A549 (cell line): ENCODE measurements at regions not wholly inside any gene's neighbourhood (a gene's known extent, or its start where the extent isn't known, plus 50 kb on each side); places are given as distances from the start of the nearest gene placed in this dataset.

Experiments used
- ATAC-seq, 2 experiments: fragments of 200-7000 bp in 1 of 2; fragments of >200 bp in 1 of 2; cut with Nextera tagmentation in 1 of 2; cut with Tn5 transposase in 1 of 2; 3 replicates each; pipeline versions ENCODE4 v1.8.0 to v1.9.1; 2018 to 2020; ENCODE audit warnings: mild to moderate bottlenecking in 1 of 2, moderate library complexity in 1 of 2
- CTCF ChIA-PET: fragments of 300-600 bp; sonication (Branson Sonifier 250); formaldehyde crosslinking; extraction: SDS; loops from one replicate; lab custom pipeline; 2021; ENCODE audit warnings: antibody characterized with exemption, inconsistent platforms; lab: Yijun Ruan, JAX
- POLR2A ChIA-PET: fragments of 350-600 bp; formaldehyde crosslinking; extraction: SDS; loops from one replicate; lab custom pipeline; 2021; ENCODE audit warnings: antibody characterized with exemption, inconsistent platforms; lab: Yijun Ruan, JAX
- DNase-seq, 2 experiments: peaks; one replicate each; pipeline versions ENCODE4 v3.0.0 to v3.0.0-alpha.2; 2011 to 2016; ENCODE audit warnings: low read depth in 1 of 2, low spot score in 1 of 2
- FAIRE-seq: peaks from 2 replicates; lab custom pipeline; 2011; peaks lifted over from hg19 to GRCh38; lab: Jason Lieb, UNC
- H3K27ac ChIP-seq, 2 experiments: fragments of >200 bp; sonication (Bioruptor Twin); formaldehyde crosslinking; 3 replicates each; pipeline ENCODE4 v1.5.1; 2016 to 2017
- H3K4me1 ChIP-seq: fragments of >200 bp; sonication (Bioruptor Twin); formaldehyde crosslinking; 3 replicates; pipeline ENCODE4 v1.6.1; 2016
- H3K4me2 ChIP-seq: fragments of >200 bp; sonication (Bioruptor Twin); formaldehyde crosslinking; 3 replicates; pipeline ENCODE4 v1.6.1; 2016
- H3K4me3 ChIP-seq: fragments of >200 bp; sonication (Bioruptor Twin); formaldehyde crosslinking; 3 replicates; pipeline ENCODE4 v1.5.1; 2016
- H3K9me3 ChIP-seq: fragments of >200 bp; sonication (Bioruptor Twin); formaldehyde crosslinking; 3 replicates; pipeline ENCODE4 v1.6.1; 2016
- BHLHE40 ChIP-seq: IDR thresholded peaks from 2 replicates; pipeline ENCODE4 v1.6.1; 2012; ENCODE audit warnings: low read depth, low read length, inconsistent platforms
- CBX2 ChIP-seq: fragments of 200-600 bp; sonication (generic); IDR thresholded peaks from 2 replicates; pipeline ENCODE4 v1.6.1; 2016; ENCODE audit warnings: low read depth, mild to moderate bottlenecking, borderline replicate concordance
- CBX8 ChIP-seq: fragments of 200-600 bp; sonication (generic); IDR thresholded peaks from 2 replicates; pipeline ENCODE4 v1.6.1; 2016
- CEBPB ChIP-seq, 2 experiments: fragments of >200 bp in 1 of 2; sonication (Bioruptor Twin) in 1 of 2; formaldehyde crosslinking in 1 of 2; IDR thresholded peaks; 2 replicates each; pipeline ENCODE4 v1.6.1; 2012 to 2016
- ELK1 ChIP-seq: fragments of 150-350 bp; IDR thresholded peaks from 2 replicates; pipeline ENCODE4 v1.6.1; 2014; ENCODE audit warnings: low read depth, mild to moderate bottlenecking, low read length
- EP300 ChIP-seq, 2 experiments: fragments of >200 bp; sonication (Bioruptor Twin); formaldehyde crosslinking; IDR thresholded peaks; 2 replicates in 1 of 2; 3 replicates in 1 of 2; pipeline ENCODE4 v1.6.1; 2016 to 2017
- ESRRA ChIP-seq: fragments of 150-350 bp; IDR thresholded peaks from 2 replicates; pipeline ENCODE4 v1.6.1; 2014; ENCODE audit warnings: mild to moderate bottlenecking, low read length, borderline replicate concordance
- FOSB ChIP-seq: fragments of 250-450 bp; sonication (Bioruptor Pico); IDR thresholded peaks from 2 replicates; pipeline ENCODE4 v1.5.0; 2020; ENCODE audit warnings: mild to moderate bottlenecking, moderate library complexity
- HOXB13 ChIP-seq: fragments of 250-450 bp; sonication (Bioruptor Pico); IDR thresholded peaks from 2 replicates; pipeline ENCODE4 v1.5.0; 2020; ENCODE audit warnings: low read depth, mild to moderate bottlenecking, moderate library complexity
- JUN ChIP-seq, 2 experiments: fragments of >200 bp; sonication (Bioruptor Twin); formaldehyde crosslinking; IDR thresholded peaks; 2 replicates in 1 of 2; 3 replicates in 1 of 2; pipeline ENCODE4 v1.6.1; 2016 to 2017
- KDM5A ChIP-seq: fragments of 200-600 bp; sonication (generic); IDR thresholded peaks from 2 replicates; pipeline ENCODE4 v1.6.1; 2016; ENCODE audit warnings: antibody characterized with exemption, mild to moderate bottlenecking
- MAFK ChIP-seq: fragments of 450-650 bp; IDR thresholded peaks from 2 replicates; pipeline ENCODE4 v1.6.1; 2014; ENCODE audit not compliant: partially characterized antibody
- NPAS2 ChIP-seq: fragments of 250-450 bp; sonication (Bioruptor Pico); IDR thresholded peaks from 2 replicates; pipeline ENCODE4 v1.8.0; 2022; ENCODE audit warnings: mild to moderate bottlenecking, moderate library complexity, borderline replicate concordance
- POLR2AphosphoS2 ChIP-seq: conservative IDR thresholded peaks from 2 replicates; pipeline ENCODE4 v1.6.1; 2012; ENCODE audit warnings: low read length, improper control_type of control experiment, inconsistent platforms
- REST ChIP-seq: fragments of 200-600 bp; sonication (generic); IDR thresholded peaks from 2 replicates; pipeline ENCODE4 v1.6.1; 2016; ENCODE audit warnings: antibody characterized with exemption, mild to moderate bottlenecking, moderate library complexity
- RNF2 ChIP-seq: fragments of 200-600 bp; sonication (generic); IDR thresholded peaks from 2 replicates; pipeline ENCODE4 v1.6.1; 2016; ENCODE audit warnings: low read depth, mild to moderate bottlenecking, antibody characterized with exemption, moderate library complexity, borderline replicate concordance
- SMC3 ChIP-seq: fragments of >200 bp; sonication (Bioruptor Twin); formaldehyde crosslinking; IDR thresholded peaks from 3 replicates; pipeline ENCODE4 v1.6.1; 2018; ENCODE audit warnings: inconsistent platforms
- SREBF2 ChIP-seq: fragments of 450-650 bp; IDR thresholded peaks from 2 replicates; pipeline ENCODE4 v1.6.1; 2014; ENCODE audit warnings: mild to moderate bottlenecking, moderate library complexity
- TFCP2L1 ChIP-seq: fragments of 250-450 bp; sonication (Bioruptor Pico); IDR thresholded peaks from 2 replicates; pipeline ENCODE4 v1.5.0; 2021; ENCODE audit warnings: mild to moderate bottlenecking
- TP53 ChIP-seq: fragments of 250-450 bp; sonication (Bioruptor Pico); IDR thresholded peaks from 2 replicates; pipeline ENCODE4 v1.5.0; 2021; ENCODE audit warnings: mild to moderate bottlenecking, moderate library complexity
- ZNF302 ChIP-seq: fragments of 250-450 bp; sonication (Bioruptor Pico); IDR thresholded peaks from 2 replicates; pipeline ENCODE4 v1.9.0; 2021; ENCODE audit warnings: inconsistent platforms, mild to moderate bottlenecking, moderate library complexity
- ZSCAN20 ChIP-seq: fragments of 250-450 bp; sonication (Bioruptor Pico); IDR thresholded peaks from 2 replicates; pipeline ENCODE4 v1.8.0; 2022; ENCODE audit warnings: mild to moderate bottlenecking, moderate library complexity
- WGBS: methylation state at CpG from one replicate; pipeline ENCODE4 v1.1.6; 2017; ENCODE audit errors: missing lambda C conversion rate; 5-methylcytosine and 5-hydroxymethylcytosine counted together
- TF ChIP-seq, protein P1 (sequence below): fragments of 250-450 bp; sonication (Bioruptor Pico); IDR thresholded peaks from 2 replicates; pipeline ENCODE4 v1.5.0; 2021; ENCODE audit warnings: mild to moderate bottlenecking, moderate library complexity, borderline replicate concordance
- TF ChIP-seq, protein P2 (sequence below): IDR thresholded peaks from 2 replicates; pipeline ENCODE4 v1.6.1; 2012; ENCODE audit warnings: low read depth, borderline replicate concordance
- TF ChIP-seq, protein P3 (sequence below): IDR thresholded peaks from 2 replicates; pipeline ENCODE4 v1.6.1; 2012
- TF ChIP-seq, protein P4 (sequence below): fragments of >200 bp; sonication (Bioruptor Twin); formaldehyde crosslinking; IDR thresholded peaks from 3 replicates; pipeline ENCODE4 v1.6.1; 2016

DNA sequence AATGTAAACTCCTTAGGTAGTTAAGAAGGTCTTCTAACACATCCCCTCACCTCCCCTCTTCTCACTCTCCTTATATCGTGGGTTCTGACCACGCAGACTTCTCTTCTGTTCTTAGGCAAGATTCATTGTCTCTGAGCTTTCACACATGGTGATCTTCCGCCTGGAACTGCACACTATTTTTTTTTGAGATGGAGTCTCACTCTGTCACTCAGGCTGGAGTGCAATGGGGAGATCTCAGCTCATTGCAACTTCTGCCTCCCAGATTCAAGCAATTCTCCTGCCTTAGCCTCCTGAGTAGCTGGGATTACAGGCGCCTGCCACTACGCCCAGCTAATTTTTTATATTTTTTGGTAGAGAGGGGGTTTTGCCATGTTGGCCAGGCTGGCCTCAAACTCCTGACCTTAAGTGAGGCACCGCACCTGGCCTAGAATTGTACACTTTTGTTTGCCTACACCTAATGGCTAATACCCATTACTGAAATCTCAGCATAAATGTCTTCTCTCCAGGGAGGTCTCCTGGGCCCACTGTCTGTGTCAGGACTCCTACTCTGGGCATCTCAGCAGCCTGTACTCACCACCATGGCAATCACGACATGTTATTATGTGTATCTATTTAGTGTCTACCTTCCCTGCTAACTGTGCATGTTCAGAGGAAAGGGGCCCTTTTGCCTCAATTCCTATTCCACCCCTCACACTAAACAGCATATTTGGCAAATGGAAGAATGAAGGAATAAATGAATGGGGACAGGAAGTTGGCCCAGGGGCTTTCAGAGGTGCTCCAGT is 646.3 kb upstream of the DPP6 start:
- ChIA-PET POLR2A (no interaction called here), CTCF (no interaction called here)
- Histone ChIP-seq H3K4me2 (no peak overlapping the region), H3K4me1 (no peaks in the 10 kb centered on the region), H3K9me3 (no peaks in the 10 kb centered on the region), H3K4me3 (no peak overlapping the region), H3K27ac (no peak overlapping the region)
- DNase-seq (no peak), ATAC-seq (no peak), FAIRE-seq (no peak)
- 5% methylated on average over 7 of the region's 7 CpGs for WGBS
- no peak for TF ChIP-seq SREBF2
- TF ChIP-seq, protein P1, sequence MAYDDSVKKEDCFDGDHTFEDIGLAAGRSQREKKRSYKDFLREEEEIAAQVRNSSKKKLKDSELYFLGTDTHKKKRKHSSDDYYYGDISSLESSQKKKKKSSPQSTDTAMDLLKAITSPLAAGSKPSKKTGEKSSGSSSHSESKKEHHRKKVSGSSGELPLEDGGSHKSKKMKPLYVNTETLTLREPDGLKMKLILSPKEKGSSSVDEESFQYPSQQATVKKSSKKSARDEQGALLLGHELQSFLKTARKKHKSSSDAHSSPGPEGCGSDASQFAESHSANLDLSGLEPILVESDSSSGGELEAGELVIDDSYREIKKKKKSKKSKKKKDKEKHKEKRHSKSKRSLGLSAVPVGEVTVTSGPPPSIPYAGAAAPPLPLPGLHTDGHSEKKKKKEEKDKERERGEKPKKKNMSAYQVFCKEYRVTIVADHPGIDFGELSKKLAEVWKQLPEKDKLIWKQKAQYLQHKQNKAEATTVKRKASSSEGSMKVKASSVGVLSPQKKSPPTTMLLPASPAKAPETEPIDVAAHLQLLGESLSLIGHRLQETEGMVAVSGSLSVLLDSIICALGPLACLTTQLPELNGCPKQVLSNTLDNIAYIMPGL: no peak
- TF ChIP-seq SMC3: no peak
- no peak for TF ChIP-seq EP300 (IDR thresholded peaks at IDR 0.05)
- no peak for TF ChIP-seq ZSCAN20 (CRISPR knock-in tag)
- no peak for TF ChIP-seq KDM5A
- no peak for TF ChIP-seq REST
- TF ChIP-seq TP53 (CRISPR knock-in tag): no peak
- no peak for TF ChIP-seq JUN (IDR thresholded peaks at IDR 0.05)
- no peak for TF ChIP-seq HOXB13
- TF ChIP-seq, protein P2, sequence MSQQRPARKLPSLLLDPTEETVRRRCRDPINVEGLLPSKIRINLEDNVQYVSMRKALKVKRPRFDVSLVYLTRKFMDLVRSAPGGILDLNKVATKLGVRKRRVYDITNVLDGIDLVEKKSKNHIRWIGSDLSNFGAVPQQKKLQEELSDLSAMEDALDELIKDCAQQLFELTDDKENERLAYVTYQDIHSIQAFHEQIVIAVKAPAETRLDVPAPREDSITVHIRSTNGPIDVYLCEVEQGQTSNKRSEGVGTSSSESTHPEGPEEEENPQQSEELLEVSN: no peak
- TF ChIP-seq ELK1: no peak
- TF ChIP-seq CBX8: no peak
- TF ChIP-seq TFCP2L1 (CRISPR knock-in tag): no peak
- TF ChIP-seq CBX2: no peak
- no peak for TF ChIP-seq ZNF302 (CRISPR knock-in tag)

GRCh38 chr7:153406486-153406872 is 645.7 kb upstream of the DPP6 start:
- CTCF ChIA-PET: no interaction called here
- WGBS: 3% methylated on average over 6 of the region's 6 CpGs
- TF ChIP-seq, protein P3, sequence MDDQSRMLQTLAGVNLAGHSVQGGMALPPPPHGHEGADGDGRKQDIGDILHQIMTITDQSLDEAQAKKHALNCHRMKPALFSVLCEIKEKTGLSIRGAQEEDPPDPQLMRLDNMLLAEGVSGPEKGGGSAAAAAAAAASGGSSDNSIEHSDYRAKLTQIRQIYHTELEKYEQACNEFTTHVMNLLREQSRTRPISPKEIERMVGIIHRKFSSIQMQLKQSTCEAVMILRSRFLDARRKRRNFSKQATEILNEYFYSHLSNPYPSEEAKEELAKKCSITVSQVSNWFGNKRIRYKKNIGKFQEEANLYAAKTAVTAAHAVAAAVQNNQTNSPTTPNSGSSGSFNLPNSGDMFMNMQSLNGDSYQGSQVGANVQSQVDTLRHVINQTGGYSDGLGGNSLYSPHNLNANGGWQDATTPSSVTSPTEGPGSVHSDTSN: no peak
- TF ChIP-seq EP300 (IDR thresholded peaks at IDR 0.05): no peak
- TF ChIP-seq, protein P4, sequence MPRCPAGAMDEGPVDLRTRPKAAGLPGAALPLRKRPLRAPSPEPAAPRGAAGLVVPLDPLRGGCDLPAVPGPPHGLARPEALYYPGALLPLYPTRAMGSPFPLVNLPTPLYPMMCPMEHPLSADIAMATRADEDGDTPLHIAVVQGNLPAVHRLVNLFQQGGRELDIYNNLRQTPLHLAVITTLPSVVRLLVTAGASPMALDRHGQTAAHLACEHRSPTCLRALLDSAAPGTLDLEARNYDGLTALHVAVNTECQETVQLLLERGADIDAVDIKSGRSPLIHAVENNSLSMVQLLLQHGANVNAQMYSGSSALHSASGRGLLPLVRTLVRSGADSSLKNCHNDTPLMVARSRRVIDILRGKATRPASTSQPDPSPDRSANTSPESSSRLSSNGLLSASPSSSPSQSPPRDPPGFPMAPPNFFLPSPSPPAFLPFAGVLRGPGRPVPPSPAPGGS: no peak
- TF ChIP-seq SMC3: no peak
- no peak for TF ChIP-seq BHLHE40
- TF ChIP-seq ELK1: no peak
- TF ChIP-seq POLR2AphosphoS2: no peak
- no peak for TF ChIP-seq SREBF2
- TF ChIP-seq RNF2: no peak
- TF ChIP-seq KDM5A: no peak
- TF ChIP-seq MAFK: no peak
- TF ChIP-seq NPAS2 (CRISPR knock-in tag): no peak
- no peak for TF ChIP-seq CEBPB (IDR thresholded peaks at IDR 0.05)
- no peak for TF ChIP-seq ESRRA
- TF ChIP-seq JUN (IDR thresholded peaks at IDR 0.05): no peak
- TF ChIP-seq FOSB: no peak

More at GRCh38 chr7:153406486-153406872, 645.7 kb upstream of the DPP6 start:
- no peak overlapping the region for H3K4me3 ChIP-seq
- H3K27ac ChIP-seq: no peak overlapping the region
- ATAC-seq (no peak), DNase-seq (no peak), FAIRE-seq (no peak)
- POLR2A ChIA-PET: no interaction called here
- H3K4me2 ChIP-seq: no peak overlapping the region
- H3K4me1 ChIP-seq: no peaks in the 10 kb centered on the region
- no peaks in the 10 kb centered on the region for H3K9me3 ChIP-seq
